GM21381 (cell line): ENCODE measurements at regions not wholly inside any gene's neighbourhood (a gene's known extent, or its start where the extent isn't known, plus 50 kb on each side); places are given as distances from the start of the nearest gene placed in this dataset.

Experiments
- ATAC-seq: cut with Tn5 transposase; IDR thresholded peaks from one replicate; pipeline ENCODE4 v1.9.1; 2021; ENCODE audit warnings: mild to moderate bottlenecking, moderate library complexity; ENCODE audit not compliant: unreplicated experiment

DNA sequence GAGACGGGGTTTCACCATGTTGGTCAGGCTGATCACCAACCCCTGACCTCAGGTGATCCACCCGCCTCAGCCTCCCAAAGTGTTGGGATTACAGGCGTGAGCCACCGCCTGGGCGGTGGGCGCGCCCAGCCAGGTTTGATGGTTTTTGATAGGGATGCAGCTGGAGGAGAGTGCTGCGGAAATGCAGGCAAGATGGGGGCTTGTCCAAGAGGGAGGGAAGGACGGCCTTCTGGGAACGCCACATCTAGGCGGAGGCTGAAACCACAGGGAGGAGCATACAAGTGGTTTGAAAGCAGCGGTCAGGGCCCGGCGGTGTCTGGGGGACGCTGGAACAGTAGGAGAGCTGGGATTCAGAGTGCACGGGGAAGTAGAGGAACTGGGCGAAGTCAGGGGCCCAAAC lies 134.6 kb downstream of the VRK1 start:
- no peak for ATAC-seq

DNA sequence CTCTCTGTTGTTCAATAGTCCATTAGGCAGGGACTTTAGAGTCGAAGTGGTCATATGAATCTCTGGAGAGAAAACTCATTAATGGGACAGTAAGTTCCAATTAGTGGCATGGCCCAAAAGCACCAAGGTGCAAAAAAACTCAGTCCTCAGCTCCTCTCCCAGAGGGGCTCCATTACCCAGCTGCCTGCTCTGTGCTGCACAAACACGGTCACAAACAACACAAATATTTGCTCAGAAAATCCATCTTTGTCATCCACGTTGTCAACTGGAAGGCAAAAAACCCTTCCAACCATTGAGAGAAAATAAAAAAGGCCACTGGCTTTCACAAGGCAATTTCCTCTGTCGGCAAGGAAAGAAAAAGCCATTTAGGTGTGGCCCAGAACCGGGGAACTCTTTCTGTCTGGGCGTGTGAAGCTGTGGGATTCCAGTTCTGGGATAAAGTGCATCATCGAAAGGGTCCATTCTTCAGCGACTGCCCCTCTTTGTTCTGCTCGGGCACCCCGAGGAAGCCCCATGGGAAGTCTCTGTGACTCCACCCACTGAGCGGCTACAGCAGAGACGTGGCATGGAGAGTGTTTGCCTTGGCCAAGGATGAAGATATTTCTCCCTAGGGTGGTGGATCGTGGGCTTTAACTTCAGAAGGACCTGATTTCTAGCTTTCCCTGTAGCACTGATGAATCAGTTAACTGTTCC lies 137.6 kb downstream of the VRK1 start:
- no peak for ATAC-seq

DNA sequence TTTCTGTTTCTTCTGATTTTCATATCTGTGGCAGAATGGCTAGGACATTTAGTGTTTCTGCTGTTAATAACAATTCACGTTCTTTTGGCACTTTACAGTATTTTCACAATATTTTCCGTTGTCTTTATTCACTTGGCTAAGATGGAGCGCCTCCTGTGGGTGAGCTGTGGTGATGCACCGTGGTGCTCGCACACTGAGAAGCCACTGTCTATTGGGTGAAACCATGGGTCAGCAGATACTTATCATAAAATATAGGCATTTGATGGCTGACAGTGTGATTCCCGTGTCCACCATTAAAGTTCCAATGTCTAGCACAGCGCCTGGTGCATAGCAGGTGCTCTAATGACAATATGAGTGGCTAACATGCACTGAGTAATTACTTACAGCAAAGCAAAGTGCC lies 141.8 kb downstream of the VRK1 start:
- no peak for ATAC-seq

DNA sequence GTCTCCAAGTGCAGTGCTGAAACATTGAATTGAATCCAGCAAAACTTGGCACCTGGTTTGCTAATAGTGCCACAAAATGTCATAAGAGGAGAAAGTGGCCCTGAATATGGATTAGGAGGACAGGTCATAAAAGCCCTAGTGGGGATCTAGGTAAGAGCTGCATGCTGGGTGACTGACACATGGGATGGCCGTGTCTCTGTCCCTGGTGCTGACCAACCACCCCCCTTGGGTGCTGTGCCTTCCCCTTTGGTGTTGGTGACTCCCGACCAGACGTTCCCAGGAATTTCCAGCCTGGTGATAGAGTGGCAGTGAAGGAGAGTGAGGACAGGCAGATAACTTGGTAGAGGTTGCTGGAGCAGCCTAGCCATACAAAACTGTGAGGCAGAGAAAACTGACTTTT lies 142.8 kb downstream of the VRK1 start:
- ATAC-seq, result no peak

DNA sequence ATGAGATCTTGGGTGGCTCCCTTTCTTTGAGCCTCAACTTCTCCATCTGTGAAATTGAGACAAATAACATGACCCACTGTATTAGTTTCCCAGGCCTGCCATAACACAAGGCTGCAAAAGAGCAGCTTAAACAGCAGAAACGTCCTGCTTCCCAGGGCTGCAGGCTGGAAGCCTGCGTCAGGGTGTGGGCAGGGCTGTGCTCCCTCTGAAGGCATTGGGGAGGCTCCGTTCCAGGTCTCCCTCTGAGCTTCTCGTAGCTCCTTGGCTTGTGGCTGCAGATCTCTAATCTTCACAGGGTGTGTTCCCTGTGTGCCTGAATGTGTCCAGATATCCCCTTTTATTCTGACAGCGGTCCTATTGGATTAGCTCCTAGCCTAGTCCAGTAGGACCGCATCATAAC lies 147.1 kb downstream of the VRK1 start:
- ATAC-seq, result no peak

DNA sequence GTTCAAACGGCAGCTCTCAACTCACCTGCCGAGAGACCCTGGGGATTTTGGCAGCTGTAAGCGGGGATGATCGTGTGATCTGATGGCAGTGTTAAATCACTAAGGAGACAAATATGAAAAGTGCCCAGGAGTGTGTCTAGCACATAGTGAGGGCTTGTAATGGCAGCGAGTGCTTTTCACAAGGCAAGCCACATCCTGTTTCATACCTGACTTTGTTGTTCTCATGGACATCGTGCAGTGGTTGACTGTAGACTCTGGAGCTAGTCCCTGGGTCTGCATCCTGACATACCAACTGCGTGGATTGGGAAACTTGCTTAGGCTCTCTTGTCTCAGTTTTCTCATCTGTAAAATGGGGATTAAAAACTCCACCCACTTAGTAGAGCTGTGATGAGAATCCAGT lies 148.5 kb downstream of the VRK1 start:
- ATAC-seq, result no peak

DNA sequence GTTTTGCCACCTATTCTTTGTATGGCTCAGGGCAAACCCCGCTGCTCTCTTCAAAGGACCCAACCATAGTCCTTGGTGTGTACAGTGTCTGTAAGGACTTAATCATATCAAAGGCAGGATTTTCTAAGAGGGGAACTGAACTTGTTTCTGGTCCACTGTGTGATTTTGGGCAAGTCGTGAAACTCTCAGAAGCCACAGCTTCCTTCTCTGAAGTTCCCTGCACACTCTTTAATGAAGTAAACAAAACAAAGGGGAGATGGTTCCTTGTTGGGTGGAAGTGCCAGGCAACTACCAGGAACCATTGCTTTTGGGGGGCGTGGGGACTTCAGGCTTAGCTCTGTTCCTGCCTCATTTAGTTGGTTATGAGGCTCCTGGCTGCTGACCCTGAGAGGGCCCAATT lies 152.4 kb downstream of the VRK1 start:
- ATAC-seq, result no peak

DNA sequence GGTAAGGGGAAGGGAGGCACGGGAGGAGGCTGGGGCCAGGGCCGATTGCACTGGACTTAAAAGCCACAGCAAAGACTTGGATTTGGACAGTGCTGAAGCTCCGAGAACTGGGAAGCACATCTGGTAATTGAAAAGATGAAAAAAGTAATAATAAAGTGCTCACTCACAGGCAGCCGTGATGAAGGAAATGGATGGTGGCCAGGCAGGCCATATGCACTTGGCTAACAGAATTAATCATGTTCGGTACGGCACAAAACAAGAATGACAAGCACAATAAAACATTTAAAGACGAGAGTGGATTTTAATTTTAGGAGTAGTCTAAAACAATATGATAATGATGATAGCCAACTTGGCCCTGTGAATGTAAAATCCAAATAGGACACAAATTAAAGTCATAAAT lies 154.3 kb downstream of the VRK1 start:
- ATAC-seq, result no peak

DNA sequence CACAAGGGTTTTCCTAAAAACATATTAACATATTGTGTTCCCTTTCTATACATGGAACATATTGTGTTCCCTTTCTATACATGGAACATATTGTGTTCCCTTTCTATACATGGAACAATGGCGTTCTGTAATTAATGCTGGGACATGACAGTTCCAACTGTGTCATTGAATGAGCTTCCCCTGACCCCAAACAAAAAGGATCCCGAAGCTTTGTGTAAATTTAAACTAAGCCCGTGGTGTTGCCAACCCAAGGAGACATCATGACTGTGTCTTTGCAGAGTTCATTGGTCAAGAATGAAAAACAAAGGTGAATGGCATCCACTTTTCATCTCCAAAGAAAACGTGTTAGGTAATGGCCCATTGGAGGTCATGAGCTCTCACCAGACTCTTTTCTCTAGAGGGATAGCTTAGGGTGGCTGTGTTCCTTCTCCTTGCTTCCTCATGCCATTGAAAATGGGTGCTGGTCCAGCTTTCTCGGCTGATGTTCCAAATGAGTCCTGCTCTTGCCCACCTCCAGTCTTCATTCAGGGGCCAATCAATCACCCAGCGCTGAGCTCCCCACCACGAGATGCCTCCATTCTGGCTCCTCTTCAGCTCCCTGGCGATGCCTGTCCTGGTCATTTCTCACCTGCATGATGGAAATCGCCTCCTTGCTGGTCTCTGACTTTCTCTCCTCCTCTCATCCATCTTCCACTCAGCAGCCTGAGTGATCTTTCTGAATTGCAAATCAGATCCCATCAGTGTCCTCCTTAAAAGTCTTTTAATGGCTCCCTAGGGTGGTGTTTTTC lies 156.1 kb downstream of the VRK1 start:
- ATAC-seq, result no peak

DNA sequence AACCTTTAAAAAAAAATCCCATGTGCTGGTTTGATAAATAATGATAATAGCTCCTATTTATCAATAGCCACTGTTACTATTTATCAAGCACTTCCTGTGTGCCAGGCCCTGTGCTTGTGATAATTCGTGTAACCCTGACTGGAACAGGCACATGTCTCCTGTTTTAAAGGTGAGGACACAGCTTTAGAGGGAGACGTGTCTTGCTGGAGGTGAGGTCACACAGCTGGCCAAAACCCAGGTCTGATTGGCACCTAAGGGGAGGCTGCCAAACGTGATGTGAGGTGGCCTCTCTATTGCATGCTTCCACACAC lies 156.6 kb downstream of the VRK1 start:
- ATAC-seq, result no peak

DNA sequence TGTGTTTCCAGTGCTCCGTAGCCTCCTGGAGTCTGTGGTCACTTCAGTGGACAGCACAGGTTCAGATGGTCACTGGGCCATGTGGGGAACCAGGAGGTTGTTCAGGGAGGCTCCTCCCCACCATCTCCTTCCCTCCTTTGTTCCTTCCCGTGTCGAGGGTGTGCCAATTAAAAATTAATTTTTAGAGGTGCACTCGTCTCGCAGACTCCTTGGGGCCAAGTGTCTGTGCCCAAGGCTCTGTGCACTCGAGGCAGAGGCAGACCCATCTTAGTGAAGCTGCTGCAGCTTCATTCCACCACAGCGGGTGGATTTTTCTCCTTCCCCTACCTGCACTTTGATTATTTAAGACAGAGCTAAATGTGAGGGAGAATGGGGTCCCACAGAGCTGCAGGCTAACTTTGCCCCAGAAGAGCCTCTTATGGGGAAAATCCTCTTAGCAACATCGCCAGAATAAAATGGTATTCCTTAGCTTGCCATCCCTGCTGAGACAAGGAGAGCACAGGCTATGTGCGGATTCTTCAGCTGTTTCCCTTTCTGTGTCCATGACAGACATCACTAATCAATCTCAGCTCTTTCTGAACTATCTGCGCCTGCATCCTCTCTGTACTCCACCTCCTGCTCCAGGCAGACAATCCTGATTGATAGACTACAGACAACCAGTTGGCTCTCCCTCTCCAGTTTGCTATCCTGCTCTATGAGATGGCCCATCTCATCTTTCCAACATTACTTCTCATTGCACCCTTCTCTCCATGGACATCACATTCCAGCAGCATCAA lies 159.5 kb downstream of the VRK1 start:
- no peak for ATAC-seq

DNA sequence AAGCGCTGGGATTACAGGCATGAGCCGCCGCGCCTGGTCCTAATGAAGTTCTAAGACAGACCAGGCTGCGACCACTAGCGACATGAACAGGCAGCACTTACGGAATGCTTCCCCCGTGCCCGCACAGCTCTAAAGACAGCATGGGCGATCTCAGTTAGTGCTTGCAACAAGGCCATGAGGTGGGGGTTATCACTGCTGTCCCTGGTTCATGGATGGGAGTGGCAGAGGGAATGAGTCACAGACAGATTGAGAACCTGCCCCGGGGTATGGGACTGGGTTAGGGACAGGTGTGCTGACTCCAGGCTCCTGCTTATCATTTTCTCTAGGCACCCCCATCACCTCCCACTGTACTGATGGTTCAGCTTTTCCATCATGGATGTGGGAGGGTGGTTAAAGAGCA lies 160.9 kb downstream of the VRK1 start:
- ATAC-seq, result no peak

DNA sequence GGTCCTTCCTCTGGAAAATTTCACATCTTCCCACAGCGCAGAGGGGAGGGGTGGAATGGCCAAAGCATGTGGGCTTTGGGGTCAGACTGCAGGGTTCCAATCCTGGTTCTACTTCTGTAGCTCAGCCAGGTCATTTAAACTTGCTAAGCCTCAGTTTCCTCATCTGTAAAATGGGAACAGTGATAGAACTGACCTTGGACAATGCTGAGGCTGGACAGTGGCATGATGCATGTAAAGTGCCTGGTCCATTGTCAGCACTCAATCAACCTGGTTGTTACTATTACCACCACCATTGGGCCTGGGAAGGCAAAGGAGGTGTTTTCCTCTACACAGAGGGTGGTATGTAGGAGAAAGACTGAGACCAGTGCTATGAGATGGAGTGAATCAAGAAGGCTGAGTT lies 162.8 kb downstream of the VRK1 start:
- no peak for ATAC-seq

DNA sequence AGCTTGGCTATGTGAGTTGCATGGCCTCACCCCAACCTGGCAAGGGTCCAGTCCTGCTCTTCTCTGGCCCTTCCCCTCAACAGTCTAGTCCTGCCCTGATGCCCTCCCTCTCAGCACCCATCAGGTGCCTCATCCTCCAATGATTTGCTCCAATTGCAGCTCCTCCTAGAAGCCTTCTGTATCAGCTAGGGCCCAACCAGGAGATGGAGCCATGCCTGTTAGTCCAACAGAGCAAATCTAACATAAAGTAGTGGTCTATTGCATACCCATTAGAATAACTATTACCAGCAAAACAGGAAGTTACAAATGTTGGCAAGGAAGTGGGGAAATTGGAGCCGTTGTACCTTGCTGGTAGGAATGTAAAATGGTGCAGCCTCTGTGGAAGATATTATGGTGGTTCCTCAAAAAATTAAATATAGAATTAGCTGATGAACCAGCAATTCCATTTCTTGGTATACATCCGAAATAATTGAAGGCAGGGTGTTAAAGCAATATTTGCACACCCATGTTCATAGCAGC lies 163.5 kb downstream of the VRK1 start:
- no peak for ATAC-seq

DNA sequence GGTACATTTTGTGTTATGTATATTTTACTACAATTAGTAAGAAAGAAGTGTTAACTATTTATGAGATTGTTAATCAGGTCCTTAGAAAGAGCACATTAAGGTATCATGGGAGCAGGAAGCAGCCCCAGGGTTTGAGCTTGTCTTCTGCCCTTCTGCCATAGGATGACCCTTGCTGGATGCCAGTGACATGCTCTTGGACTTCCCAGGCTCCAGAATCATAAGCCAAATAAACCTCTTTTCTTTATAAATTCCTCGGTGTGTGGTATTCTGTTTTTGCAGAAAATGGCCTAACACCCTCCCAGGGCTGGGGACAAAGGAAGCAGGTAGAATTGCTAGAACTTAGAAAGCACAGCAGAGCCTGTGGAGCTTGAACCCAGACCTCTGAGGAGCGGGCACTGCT lies 164.7 kb downstream of the VRK1 start:
- no peak for ATAC-seq

DNA sequence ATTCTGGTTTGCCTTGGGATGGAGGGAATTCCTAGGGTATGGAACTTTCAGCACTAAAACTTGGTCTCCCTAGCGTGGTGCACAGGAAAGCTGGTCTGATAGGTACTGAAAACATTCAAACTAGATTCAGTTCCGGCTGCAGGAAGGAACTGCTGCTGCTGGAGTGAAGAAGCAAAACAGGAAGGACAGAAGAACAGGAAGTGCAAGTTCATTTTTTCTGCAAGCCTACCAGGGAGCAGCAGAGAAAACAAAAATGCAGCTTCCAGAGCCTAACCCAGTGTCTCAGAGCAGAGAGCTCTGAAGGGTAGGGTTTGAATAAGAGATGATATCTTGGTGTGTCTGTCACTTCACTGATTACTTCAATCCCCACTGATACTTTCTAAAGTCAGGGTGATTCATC lies 165.2 kb downstream of the VRK1 start:
- ATAC-seq, result no peak

DNA sequence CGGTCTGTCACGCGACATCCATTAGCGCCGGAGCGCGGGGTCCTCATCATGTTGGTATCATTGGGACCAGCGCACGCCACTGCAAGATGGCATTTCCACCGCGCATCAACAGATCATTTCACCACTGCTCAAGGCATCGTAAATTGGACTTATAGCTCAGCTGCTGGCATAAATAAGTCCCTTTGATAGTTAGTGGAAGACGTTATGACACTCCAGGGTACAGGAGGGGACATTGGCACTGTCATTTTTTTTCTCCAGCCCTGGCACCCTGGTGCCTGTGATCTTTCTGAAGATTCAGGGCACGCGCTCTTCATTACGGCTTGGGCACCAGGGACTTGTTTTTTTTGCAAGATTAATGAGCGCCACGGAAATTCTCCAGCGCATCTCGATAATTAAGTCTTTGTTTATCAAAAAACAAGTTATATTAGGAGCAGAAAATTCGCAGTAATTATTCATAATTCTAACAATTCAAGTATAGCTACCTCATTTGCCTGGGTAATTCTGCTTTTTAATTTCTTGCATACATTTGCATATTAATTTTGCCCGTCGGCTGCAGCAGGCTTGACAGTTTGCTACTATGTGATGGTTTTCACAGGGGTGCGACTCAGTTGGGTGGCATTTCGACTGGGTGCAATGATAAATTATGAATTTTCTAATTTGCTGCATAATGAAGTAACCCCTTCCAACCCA lies 167.7 kb downstream of the VRK1 start:
- ATAC-seq, result no peak

DNA sequence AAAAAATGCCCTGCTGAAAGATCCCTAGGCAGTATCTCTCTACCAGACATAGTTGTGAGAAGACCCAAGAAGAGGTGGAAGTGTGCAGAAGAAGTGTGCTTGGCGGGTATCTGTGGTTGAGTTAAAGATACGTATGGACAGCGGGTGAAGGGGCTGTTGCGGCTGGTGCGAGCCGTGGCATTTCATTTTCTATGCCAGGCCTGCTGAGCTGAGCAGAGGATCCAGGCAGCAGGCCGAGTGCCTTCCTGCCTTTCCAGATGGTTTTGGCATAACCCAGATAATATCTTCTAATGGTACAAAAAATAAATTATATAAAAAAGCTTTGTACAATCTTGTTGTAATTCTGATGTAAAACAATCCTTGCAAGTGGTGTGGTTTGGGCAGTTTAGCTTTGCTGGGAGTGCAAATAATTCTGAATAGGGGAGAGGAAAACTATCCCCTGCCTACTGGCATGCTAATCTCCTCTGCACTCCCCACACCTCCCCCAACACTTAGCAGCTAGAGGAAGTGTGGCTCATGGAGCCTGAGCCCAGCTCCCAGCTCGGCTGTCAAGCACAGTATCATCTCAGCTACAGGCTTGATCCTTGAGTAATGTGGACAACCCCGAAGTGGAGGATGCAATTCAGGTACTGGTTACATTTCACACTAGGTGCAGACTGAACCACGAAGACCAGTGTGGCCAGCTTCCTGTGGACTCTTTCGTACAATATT lies 168.9 kb downstream of the VRK1 start:
- no peak for ATAC-seq

DNA sequence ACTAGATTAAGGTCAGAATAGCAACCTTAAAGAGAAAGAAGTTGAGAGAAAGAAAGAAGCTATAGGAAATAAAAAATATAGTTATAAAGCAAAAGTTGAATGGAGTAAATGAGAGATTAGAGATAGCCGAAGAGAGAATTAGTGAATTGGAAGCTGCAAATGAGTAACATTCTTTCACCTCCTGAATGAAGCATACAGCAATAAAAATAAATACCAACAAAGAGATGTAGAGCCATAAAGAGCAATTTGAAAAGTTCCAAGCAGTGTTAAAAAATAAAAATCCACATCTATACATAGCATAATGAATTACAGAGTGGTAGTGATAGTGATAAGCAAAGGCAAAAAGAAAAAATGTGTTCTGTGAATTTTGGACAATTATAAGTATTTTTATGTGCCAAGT lies 177.9 kb downstream of the VRK1 start:
- ATAC-seq, result no peak

DNA sequence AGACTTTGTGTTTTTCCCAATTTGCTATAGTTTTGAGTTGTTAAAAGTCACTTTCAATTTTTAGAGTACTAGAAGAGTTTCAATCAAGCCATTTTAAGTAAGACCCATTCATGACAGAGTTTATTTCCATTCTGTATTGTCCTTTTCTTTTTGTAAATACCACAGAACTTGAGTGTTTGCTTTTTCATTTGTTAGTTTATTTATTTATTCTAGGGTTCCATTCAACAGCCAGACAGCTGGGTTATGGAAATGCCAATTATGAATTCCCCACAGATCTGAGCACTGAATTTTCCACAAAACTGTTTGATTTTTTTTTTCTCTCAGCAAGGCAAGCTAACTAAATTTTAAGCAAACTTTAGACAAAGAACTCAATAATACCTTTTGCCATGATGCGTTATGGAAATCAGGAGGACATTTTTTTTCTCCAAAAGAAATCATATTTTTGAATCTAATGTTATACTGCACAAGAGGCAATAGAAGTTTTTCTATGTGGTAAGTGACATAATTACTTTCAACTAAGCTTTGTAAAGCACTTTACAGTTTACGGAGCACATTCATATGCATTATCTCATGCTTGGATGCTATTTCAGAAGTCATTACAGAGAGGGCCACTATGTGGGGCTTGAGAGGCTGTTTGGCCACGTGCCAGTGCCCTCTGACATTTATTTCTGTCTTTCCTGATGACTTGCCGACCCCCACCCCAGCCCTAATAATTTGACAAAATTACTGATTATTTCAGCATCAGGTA lies 181.5 kb downstream of the VRK1 start:
- no peak for ATAC-seq
